PC-9 (cell line): ENCODE measurements at regions not wholly inside any gene's neighbourhood (a gene's known extent, or its start where the extent isn't known, plus 50 kb on each side); places are given as distances from the start of the nearest gene placed in this dataset.

Experiments used
- EZH2 ChIP-seq: fragments of 200-600 bp; sonication (generic); IDR thresholded peaks from 2 replicates; pipeline ENCODE4 v1.8.0; 2017; ENCODE audit warnings: antibody characterized with exemption, low read depth
- TF ChIP-seq, protein P1 (sequence below): fragments of 200-600 bp; sonication (generic); conservative IDR thresholded peaks from 2 replicates; pipeline ENCODE4 v1.6.1; 2017; ENCODE audit warnings: mixed run types, antibody characterized with exemption, mild to moderate bottlenecking, moderate library complexity

DNA sequence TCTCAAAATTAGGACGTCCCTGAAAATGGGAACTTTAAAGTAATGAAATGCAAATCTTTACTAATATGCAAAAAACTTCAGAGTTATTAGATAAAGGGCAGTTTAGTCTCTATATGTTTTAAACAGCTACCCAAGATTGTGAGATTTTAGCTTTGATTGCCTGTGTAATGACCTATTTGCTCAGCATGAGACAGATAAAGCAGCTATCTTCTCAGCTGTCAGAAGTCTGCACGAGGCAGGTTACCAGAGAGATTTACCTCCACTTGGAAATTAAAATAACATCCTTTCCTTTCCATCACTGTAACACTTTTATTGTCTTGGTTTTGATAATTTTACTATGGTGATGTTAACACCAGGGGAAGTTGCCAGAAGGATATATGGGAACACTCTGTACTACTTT is 436.6 kb upstream of the OPRM1 start:
- TF ChIP-seq, protein P1, sequence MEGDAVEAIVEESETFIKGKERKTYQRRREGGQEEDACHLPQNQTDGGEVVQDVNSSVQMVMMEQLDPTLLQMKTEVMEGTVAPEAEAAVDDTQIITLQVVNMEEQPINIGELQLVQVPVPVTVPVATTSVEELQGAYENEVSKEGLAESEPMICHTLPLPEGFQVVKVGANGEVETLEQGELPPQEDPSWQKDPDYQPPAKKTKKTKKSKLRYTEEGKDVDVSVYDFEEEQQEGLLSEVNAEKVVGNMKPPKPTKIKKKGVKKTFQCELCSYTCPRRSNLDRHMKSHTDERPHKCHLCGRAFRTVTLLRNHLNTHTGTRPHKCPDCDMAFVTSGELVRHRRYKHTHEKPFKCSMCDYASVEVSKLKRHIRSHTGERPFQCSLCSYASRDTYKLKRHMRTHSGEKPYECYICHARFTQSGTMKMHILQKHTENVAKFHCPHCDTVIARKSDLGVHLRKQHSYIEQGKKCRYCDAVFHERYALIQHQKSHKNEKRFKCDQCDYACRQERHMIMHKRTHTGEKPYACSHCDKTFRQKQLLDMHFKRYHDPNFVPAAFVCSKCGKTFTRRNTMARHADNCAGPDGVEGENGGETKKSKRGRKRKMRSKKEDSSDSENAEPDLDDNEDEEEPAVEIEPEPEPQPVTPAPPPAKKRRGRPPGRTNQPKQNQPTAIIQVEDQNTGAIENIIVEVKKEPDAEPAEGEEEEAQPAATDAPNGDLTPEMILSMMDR, result no peak
- no peak for TF ChIP-seq EZH2
